Fibroblast of pulmonary artery (primary cell): ENCODE measurements at regions not wholly inside any gene's neighbourhood (a gene's known extent, or its start where the extent isn't known, plus 50 kb on each side); places are given as distances from the start of the nearest gene placed in this dataset.

Experiments used
- DNase-seq: peaks from one replicate; pipeline ENCODE4 v3.0.0-alpha.2; 2010; ENCODE audit warnings: low read depth
- H3K4me3 ChIP-seq: replicated peaks from 2 replicates; pipeline ENCODE4 v1.5.1; 2011; ENCODE audit warnings: low read depth, mild to moderate bottlenecking, control low read depth, low read length, moderate library complexity
- TF ChIP-seq, protein P1 (sequence below): IDR thresholded peaks from 2 replicates; pipeline ENCODE4 v1.5.1; 2011; ENCODE audit warnings: mild to moderate bottlenecking, control low read depth, low read length, inconsistent platforms; ENCODE audit errors: missing control alignments

DNA sequence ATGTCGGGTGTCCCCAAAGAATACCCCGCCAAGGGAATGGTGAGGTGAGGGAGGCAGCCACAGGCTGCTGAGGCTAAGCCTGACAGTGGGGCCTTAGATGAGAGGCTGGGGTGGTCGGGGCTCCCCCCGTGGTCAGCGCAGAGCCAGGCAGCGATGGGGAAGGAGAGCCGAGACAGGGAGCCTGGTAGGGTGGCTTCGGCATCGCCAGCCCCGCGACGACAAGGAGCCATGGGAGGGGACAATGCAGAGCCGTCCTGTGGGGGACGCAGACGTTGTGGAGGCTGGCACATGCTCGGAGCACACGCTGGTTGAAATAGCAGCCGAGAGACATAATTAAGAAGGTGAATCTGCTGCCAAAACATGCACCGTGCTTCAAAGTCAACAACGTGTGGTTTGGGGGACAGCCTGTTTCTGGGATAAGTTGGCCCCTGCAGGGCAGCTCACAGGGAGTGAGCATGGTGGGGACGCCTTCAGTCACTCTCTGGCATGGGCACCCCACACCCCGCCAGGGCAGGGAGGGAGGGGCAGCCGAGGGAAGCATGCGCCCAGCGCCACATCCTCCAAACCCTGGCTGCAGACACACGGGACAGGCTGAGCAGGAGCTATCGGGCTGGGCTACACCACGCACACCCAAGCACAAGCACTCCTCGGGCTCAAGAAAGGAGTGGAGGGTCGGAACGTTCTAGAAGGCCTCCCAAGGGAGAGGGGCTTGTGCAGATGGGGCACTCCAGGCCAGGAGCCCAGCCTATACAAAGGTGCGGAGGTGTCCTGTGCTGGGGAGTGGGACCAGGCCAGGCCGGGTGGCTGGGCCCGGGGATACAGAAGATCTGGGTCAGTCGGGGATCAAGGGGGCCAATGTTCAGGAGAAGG, 66.6 kb upstream of the C14orf180 start:
- DNase-seq, result no peak
- TF ChIP-seq, protein P1, sequence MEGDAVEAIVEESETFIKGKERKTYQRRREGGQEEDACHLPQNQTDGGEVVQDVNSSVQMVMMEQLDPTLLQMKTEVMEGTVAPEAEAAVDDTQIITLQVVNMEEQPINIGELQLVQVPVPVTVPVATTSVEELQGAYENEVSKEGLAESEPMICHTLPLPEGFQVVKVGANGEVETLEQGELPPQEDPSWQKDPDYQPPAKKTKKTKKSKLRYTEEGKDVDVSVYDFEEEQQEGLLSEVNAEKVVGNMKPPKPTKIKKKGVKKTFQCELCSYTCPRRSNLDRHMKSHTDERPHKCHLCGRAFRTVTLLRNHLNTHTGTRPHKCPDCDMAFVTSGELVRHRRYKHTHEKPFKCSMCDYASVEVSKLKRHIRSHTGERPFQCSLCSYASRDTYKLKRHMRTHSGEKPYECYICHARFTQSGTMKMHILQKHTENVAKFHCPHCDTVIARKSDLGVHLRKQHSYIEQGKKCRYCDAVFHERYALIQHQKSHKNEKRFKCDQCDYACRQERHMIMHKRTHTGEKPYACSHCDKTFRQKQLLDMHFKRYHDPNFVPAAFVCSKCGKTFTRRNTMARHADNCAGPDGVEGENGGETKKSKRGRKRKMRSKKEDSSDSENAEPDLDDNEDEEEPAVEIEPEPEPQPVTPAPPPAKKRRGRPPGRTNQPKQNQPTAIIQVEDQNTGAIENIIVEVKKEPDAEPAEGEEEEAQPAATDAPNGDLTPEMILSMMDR, result no peak
- H3K4me3 ChIP-seq, result no peak overlapping the region

DNA sequence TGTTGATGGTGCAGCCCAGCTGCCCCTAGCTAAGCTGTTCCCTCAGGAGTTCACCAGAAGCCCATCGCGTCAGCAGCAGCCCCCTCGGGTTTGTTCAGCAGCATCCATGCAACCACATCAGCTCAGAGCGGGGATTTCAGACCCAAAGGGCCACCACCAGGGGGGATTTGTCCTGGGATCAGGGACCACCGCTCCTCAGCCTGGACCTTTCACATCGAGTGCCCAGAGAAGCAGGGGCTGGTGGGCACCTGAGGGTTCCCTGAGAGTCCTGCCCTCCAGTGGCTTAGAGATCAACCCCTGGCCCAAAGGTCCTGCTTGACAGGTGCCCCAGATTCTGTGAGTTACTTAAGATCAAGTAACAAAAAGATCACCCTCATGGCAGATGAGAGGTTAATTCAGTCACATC, 65.9 kb upstream of the C14orf180 start:
- DNase-seq, result no peak
- no peak overlapping the region for H3K4me3 ChIP-seq
- TF ChIP-seq, protein P1, result no peak

DNA sequence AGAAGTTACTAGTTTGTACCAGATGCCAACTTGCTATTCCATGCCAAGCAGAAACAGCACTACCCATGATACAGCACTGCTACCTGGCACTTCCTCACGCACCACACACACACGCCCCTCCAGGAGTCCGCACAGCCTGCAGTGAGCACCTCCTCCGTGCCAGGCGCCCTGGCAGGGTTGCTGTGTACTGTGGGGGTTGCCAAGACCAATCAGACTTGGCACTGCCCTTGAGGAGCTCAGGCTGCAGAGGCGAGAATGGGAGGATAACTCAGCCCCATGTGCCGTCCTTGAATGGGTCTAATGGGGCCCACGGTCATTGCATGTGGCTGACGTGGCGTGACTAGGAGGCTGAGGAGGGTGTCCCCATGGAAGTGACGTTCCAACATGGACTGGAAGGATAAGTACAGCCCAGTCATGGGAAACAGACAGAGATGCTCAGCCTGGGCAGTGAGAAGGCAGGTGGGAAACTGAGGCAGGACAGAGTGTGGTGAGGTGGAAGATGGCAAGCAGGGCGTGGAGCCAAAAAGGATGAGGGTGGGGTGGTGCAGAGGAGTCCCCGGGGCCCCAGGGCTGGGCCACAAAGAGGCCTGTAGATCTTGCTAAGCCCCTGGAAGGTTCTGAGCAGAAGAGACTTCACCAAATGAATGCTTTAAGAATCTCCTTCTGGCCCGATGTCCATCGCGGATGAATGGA, 65.3 kb upstream of the C14orf180 start:
- TF ChIP-seq, protein P1, result no peak
- no peak overlapping the region for H3K4me3 ChIP-seq
- no peak for DNase-seq

DNA sequence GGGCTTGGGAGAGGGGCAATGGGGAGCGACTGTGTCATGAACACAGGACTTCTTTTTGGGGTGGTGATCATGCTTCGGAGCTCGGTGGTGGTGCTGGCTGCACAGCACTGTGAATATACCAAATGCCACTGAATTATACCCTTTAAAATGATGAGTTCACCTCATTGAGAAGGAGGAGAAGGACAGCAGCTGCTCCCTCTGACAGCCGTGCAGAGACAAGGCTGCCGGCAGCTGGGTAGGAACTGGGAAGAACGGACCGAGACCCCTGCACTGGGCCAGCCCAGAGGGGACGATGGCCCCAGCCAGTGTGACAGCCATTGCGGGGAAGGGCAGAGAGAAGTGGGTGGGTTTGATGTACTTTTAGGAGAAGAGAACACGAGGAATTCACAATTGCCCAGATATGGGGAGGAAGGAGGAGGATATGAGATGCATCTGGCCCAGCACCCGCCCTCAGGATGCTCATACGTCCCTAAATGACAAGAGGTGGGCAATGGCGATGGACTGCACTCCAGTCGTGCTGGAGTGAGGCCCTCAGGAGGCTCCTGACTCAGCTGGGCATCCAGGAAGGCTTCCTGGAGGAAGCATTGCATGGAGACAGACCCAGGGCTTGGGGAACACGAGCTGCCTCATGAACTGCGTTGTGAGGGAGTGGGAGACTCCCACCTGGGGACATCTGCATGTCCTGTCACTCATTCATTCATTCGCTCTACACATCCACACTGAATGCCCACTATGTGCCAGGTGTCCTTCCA, 64.3 kb upstream of the C14orf180 start:
- TF ChIP-seq, protein P1, result no peak
- H3K4me3 ChIP-seq, result no peak overlapping the region
- no peak for DNase-seq

DNA sequence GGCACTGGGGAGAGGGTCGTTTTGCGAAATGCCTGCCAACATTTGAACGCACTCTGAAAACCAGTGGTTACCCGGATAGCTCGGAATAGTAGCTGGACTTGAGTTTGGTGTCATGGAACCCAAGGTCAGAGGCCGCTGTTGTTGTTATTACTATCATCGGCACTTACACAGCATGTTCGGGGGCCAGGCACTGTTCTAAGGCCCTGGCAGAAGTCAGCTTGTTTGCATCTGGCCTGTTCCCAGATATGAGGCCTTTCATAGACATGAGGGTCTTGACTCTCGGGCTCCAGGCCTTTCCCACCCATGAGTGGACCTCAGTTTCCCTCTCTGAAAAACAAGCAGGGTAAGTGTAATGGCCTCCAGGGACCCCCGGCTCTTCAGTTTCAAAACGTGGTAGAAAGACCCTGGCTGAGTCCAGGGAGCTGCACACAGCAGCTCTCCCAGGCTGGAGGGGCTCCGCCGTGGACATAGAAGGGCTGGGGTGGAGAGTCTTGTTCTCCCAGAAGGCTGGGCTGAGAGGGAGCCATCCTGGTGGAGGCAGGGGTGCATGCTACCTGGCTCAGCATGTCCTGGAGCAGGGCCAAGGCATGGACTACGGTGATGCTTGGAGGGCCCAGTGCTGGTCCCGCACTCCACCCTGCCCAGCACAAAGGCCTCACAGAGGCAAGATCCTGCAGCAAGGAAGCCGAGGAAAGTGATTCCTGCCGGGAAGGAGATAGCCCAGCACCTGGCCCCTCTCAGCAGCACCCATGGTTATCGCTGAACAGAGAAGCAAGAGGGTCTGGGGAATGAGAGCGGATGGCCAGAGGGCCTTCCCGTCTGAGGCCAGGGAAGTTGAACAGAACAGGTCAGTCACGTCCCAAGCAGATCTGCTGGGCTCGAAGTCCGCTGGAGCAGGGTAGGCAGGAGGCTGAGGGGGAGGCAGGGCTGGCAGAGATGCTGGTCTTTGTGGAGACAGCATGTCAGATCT, 63.5 kb upstream of the C14orf180 start:
- TF ChIP-seq, protein P1, result no peak
- no peak for DNase-seq

DNA sequence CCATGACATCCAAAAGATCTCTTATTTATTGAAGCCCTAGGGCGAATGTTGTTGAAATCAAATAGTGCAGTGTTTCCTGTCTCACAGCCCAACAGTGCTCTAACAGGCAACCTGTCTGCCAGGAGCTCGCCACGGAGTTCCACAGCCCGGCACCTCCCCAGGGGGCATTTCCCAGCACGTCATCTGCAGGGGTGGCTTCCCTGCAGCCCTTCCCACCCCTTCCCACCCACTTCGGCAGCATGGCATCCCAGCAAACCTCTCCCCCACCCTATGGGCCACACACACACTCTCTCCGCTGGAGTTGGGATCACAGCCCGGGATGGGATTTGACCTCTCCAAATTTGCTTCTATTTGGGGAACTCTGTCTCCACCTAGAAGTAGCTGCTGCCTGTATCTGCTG, 62.7 kb upstream of the C14orf180 start:
- DNase-seq, result no peak
- H3K4me3 ChIP-seq, result no peak overlapping the region
- TF ChIP-seq, protein P1, result no peak

More for the DNA sequence above, 63.5 kb upstream of the C14orf180 start:
- no peak overlapping the region for H3K4me3 ChIP-seq
